ENCODE measurements at regions not wholly inside any gene's neighbourhood (a gene's known extent, or its start where the extent isn't known, plus 50 kb on each side); places are given as distances from the start of the nearest gene placed in this dataset.
A peak's percentile ranks its signal among the peaks of the same experiment; 100 is the strongest.

- no peak for DNase-seq (ENCODE audit: low read depth in 1 of 2, low spot score in 2 of 2)
- H3K9me3 ChIP-seq (ENCODE audit: insufficient read depth in 2 of 2, low read depth in 1 of 2, low read length in 1 of 2), result peaks cover 3 to 6% of the 10 kb centered on the region in 2 experiments; a peak in 2 of 4 replicates
- no peak overlapping the region for H2BK120ac ChIP-seq (replicated peaks; ENCODE audit: low read depth, low read length)
- ChIA-PET CTCF (ENCODE audit: partially characterized antibody) (interaction anchor here (0.6 to 11.8 kb wide), 4 partner anchors 17 to 82 kb away, joined by 3 to 85 read pairs (median 4); no protein-coding TSS in a partner anchor), POLR2A (ENCODE audit: partially characterized antibody) (no interaction called here)
- no peak overlapping the region for H2AK5ac ChIP-seq (ENCODE audit: low read depth, low read length)
- H3K79me1 ChIP-seq (ENCODE audit: low read depth, low read length), result no peaks in the 10 kb centered on the region
- FAIRE-seq, result no peak
- no peak for TF ChIP-seq SIX5 (IDR thresholded peaks at IDR 0.05; ENCODE audit: low read depth, low read length)
- TF ChIP-seq RFX5 (IDR thresholded peaks at IDR 0.05; ENCODE audit: borderline replicate concordance, low read depth, low read length), result no peak
- no peak for TF ChIP-seq MAFK (IDR thresholded peaks at IDR 0.05; ENCODE audit: low read depth, low read length)
- no peak for TF ChIP-seq RBBP5 (IDR thresholded peaks at IDR 0.05; ENCODE audit: borderline replicate concordance, low read depth, low read length)
- TF ChIP-seq TCF12 (IDR thresholded peaks at IDR 0.05; ENCODE audit: low read depth, low read length), result no peak
- no peak for TF ChIP-seq CEBPB (IDR thresholded peaks at IDR 0.05; ENCODE audit: low read depth, low read length)
- TF ChIP-seq ATF2 (IDR thresholded peaks at IDR 0.05; ENCODE audit: low read length), result no peak
- no peak for TF ChIP-seq SAP30 (IDR thresholded peaks at IDR 0.05; ENCODE audit: insufficient read depth, insufficient replicate concordance, low read length)
- H2BK15ac ChIP-seq (ENCODE audit: low read length), result no peak overlapping the region
- H3K14ac ChIP-seq (ENCODE audit: insufficient read length), result no peak overlapping the region
- H3K56ac ChIP-seq (replicated peaks; ENCODE audit: insufficient read length, low read depth, low read length), result no peak overlapping the region
- H3K9ac ChIP-seq (replicated peaks in 1 of 4; ENCODE audit: extremely low read depth in 1 of 4, low read depth in 3 of 4, low read length in 3 of 4), result no peak overlapping the region
- no peaks in the 10 kb centered on the region; a peak in 1 of 7 replicates for H3K4me1 ChIP-seq (replicated peaks in 1 of 4; ENCODE audit: control insufficient read depth in 3 of 4, insufficient read depth in 4 of 4, low read length in 3 of 4)
- H4K5ac ChIP-seq (ENCODE audit: insufficient read length, low read depth, low read length), result no peak overlapping the region
- H3K27me3 ChIP-seq (replicated peaks in 1 of 4; ENCODE audit: control insufficient read depth in 3 of 4, extremely low read depth in 1 of 4, insufficient read depth in 3 of 4, low read length in 3 of 4), result no peaks in the 10 kb centered on the region
- H3K79me2 ChIP-seq (ENCODE audit: control insufficient read depth in 1 of 2, insufficient read depth in 2 of 2, low read length in 2 of 2), result no peaks in the 10 kb centered on the region
- peaks cover 0 to 1% of the 10 kb centered on the region in 2 experiments for H4K20me1 ChIP-seq (replicated peaks in 1 of 2; ENCODE audit: control insufficient read depth in 1 of 2, insufficient read depth in 2 of 2, low read length in 2 of 2)
- no peak overlapping the region for H4K91ac ChIP-seq (replicated peaks; ENCODE audit: insufficient read length, low read length)
- peak overlapping the region; percentile 20; the same call in 1 of the 2 replicates for H4K8ac ChIP-seq (ENCODE audit: extremely low read depth, insufficient read depth, low read length)
- H2BK12ac ChIP-seq (ENCODE audit: low read depth, low read length), result no peak overlapping the region
- H2BK5ac ChIP-seq (ENCODE audit: low read depth, low read length), result no peak overlapping the region
- no peaks in the 10 kb centered on the region for H3K36me3 ChIP-seq (ENCODE audit: control insufficient read depth in 2 of 4, insufficient read depth in 4 of 4, low read length in 3 of 4)
- no peak overlapping the region for H3K4me3 ChIP-seq (ENCODE audit: extremely low read depth in 1 of 4, insufficient read depth in 2 of 4, low read depth in 3 of 4, low read length in 4 of 4)
- H3K27ac ChIP-seq (ENCODE audit: low read depth, low read length), result no peak overlapping the region
- H3K23ac ChIP-seq (ENCODE audit: insufficient read length), result no peak overlapping the region
- no peak overlapping the region for H3K4me2 ChIP-seq (ENCODE audit: insufficient read depth in 1 of 2, low read depth in 2 of 2, low read length in 2 of 2)
- no peak overlapping the region for H3K18ac ChIP-seq (ENCODE audit: extremely low read depth, low read length)
- no peak overlapping the region for H2AFZ ChIP-seq (ENCODE audit: low read length)
- H3K4ac ChIP-seq (replicated peaks; ENCODE audit: insufficient read length, low read depth, low read length), result no peak overlapping the region
- no peak overlapping the region for H2BK20ac ChIP-seq (ENCODE audit: low read length)
- peaks cover 4% of the 10 kb centered on the region for H3K23me2 ChIP-seq (ENCODE audit: low read depth, low read length)
- WGBS, 2 experiments (ENCODE audit: extremely low coverage in 1 of 2, insufficient coverage in 1 of 2, insufficient read length in 1 of 2, insufficient replicate concordance in 2 of 2, low coverage in 1 of 2, low lambda C conversion rate in 2 of 2, missing lambda C conversion rate in 1 of 2), result 87% methylated on average over 14 of the region's 14 CpGs; no CpG with 5 or more reads in 1 of the 2 experiments
Measured at GRCh38 chr6:169849396-169849795, 98.0 kb downstream of the ERMARD start.

Measured in H1 (cell line).